Duodenal mucosa (tissue), 2 donors: ENCODE measurements at regions not wholly inside any gene's neighbourhood (a gene's known extent, or its start where the extent isn't known, plus 50 kb on each side); places are given as distances from the start of the nearest gene placed in this dataset.
"Not testable (repeated sequence)": the region's sequence is repeated elsewhere in the genome, so short reads cannot be mapped to it uniquely, and the experiment has no call there.

ENCODE experiments used
- H3K27ac ChIP-seq: one replicate; pipeline ENCODE4 v1.7.0; 2013; ENCODE audit warnings: low read depth, low read length
- H3K27me3 ChIP-seq, 2 donors: one replicate each; pipeline ENCODE4 v1.7.0; 2013; ENCODE audit warnings: low read length in 2 of 2, control low read depth in 1 of 2; ENCODE audit not compliant: insufficient read depth in 2 of 2, control insufficient read depth in 1 of 2
- H3K36me3 ChIP-seq, 2 donors: one replicate each; pipeline ENCODE4 v1.7.0; 2013; ENCODE audit warnings: low read length in 2 of 2, control low read depth in 1 of 2; ENCODE audit not compliant: insufficient read depth in 2 of 2, control insufficient read depth in 1 of 2
- H3K4me1 ChIP-seq, 2 donors: one replicate each; pipeline ENCODE4 v1.7.0; 2013; ENCODE audit warnings: low read length in 2 of 2, control low read depth in 1 of 2; ENCODE audit not compliant: insufficient read depth in 2 of 2, control insufficient read depth in 1 of 2
- H3K4me3 ChIP-seq, 2 donors: one replicate each; pipeline ENCODE4 v1.7.0; 2013; ENCODE audit warnings: low read length in 2 of 2, low read depth in 1 of 2
- H3K9ac ChIP-seq, 2 donors: one replicate each; pipeline ENCODE4 v1.7.0; 2013; ENCODE audit warnings: low read length in 2 of 2, low read depth in 1 of 2
- H3K9me3 ChIP-seq, 2 donors: one replicate each; pipeline ENCODE4 v1.7.0; 2013; ENCODE audit warnings: low read length in 2 of 2, control low read depth in 1 of 2; ENCODE audit not compliant: control insufficient read depth in 1 of 2

- H3K27ac ChIP-seq, H3K4me1 ChIP-seq, H3K9me3 ChIP-seq, H3K4me3 ChIP-seq, H3K36me3 ChIP-seq, H3K27me3 ChIP-seq, H3K9ac ChIP-seq: not testable (repeated sequence)
These were observed 356.1 kb downstream of the ANAPC1 start for GRCh38 chr2:111527707-111528400.

GRCh38 chr2:111529022-111529421, 355.0 kb downstream of the ANAPC1 start:
- not testable (repeated sequence) for H3K9me3 ChIP-seq, H3K27ac ChIP-seq

GRCh38 chr2:111530239-111530965, 353.6 kb downstream of the ANAPC1 start:
- H3K4me1 ChIP-seq, H3K27me3 ChIP-seq, H3K4me3 ChIP-seq, H3K9me3 ChIP-seq, H3K36me3 ChIP-seq, H3K9ac ChIP-seq, H3K27ac ChIP-seq: not testable (repeated sequence)

More at GRCh38 chr2:111529022-111529421, 355.0 kb downstream of the ANAPC1 start:
- not testable (repeated sequence) for H3K4me3 ChIP-seq, H3K4me1 ChIP-seq, H3K9ac ChIP-seq, H3K27me3 ChIP-seq, H3K36me3 ChIP-seq

- not testable (repeated sequence) for H3K27ac ChIP-seq, H3K9ac ChIP-seq, H3K4me3 ChIP-seq, H3K36me3 ChIP-seq, H3K9me3 ChIP-seq, H3K27me3 ChIP-seq
- H3K4me1 ChIP-seq: peaks cover 9 to 11% of the 10 kb centered on the region in 2 donors
These were observed 351.1 kb downstream of the ANAPC1 start for GRCh38 chr2:111532682-111533556.

DNA sequence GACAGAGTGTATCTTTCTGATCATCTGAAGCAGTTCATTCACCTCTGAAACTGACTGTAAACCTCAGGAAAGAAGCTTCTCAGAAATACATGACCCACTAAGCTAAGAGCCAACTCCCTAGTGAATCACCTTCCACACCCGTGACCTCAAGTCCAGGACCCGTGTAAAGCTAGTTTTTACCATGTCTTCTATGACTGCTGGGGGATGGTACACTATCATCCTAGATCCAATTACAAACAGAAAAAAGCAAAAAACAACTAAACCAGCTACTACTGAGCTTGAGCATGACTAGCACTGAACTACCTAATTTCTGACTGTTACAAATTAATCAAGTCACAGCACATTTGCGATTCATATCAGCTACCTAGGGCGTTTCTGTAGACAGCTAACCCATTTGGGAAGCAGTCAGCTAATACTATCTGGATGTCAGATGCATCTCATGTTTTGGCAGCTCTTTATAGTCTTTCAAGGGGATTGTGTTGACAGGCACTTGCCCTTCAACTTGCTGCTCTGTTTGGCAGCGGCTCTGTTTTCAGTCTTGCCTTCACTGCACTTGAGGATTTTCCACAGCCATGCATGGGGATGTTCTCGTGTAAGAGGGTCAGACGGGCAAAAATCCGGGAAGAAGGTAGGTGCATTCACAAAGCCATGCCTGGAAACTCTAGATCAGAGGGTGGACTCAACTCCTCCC, 350.3 kb downstream of the ANAPC1 start:
- H3K4me1 ChIP-seq: peaks cover 9 to 11% of the 10 kb centered on the region in 2 donors
- H3K9me3 ChIP-seq, H3K27ac ChIP-seq, H3K27me3 ChIP-seq, H3K36me3 ChIP-seq, H3K4me3 ChIP-seq, H3K9ac ChIP-seq: not testable (repeated sequence)

DNA sequence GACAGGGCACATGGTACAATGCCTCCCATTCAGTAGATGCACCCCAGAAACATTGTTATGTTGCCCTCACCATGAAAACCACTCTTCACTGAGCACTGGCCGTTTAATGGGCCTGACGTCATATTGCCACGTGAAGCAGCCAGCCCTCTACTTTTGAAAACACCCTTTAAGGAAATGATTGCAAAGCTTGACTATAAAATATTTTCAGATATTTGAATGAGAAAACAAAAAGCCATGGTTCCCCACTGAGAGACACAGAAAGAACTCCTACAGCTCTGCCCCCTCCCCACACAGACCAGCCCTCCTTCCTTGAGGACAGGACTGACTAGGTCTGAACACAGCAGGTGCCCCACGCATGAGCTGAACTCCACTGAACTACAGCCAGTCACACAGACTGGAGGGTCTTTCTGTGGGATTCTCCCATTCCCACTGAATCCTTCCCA, 349.1 kb downstream of the ANAPC1 start:
- Histone ChIP-seq H3K9me3 (no peaks in the 10 kb centered on the region), H3K27ac (no peak overlapping the region), H3K4me1 (peaks cover 9 to 11% of the 10 kb centered on the region in 2 donors), H3K4me3 (peak overlapping the region in 1 of 2 donors; percentile 40), H3K9ac (no peak overlapping the region), H3K27me3 (no peaks in the 10 kb centered on the region), H3K36me3 (no peaks in the 10 kb centered on the region)

DNA sequence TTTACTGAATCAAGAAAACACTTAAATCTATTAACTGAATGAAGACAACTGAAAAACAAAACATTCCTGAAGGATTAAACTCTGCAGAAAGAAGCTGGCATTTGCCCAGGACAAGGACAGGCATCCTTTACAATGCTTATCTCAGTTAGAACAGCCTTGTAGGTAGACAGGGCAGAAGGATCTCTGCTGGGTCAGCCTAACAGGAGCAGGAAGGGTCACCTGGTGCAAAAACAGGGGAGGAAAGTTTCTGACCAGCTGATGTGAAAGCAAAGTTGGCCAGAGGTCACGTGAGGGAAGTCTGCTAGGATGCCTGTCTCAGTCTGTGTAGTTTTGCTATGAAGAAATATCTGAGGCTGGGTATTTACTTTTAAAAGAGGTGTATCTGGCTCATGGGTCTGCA, 348.6 kb downstream of the ANAPC1 start:
- Histone ChIP-seq H3K27ac (no peak overlapping the region), H3K36me3 (no peaks in the 10 kb centered on the region), H3K4me1 (peaks cover 9 to 11% of the 10 kb centered on the region in 2 donors), H3K9me3 (no peaks in the 10 kb centered on the region), H3K4me3 (no peak overlapping the region), H3K27me3 (no peaks in the 10 kb centered on the region), H3K9ac (no peak overlapping the region)

GRCh38 chr2:111537078-111537655, 346.8 kb downstream of the ANAPC1 start:
- H3K36me3 ChIP-seq: no peaks in the 10 kb centered on the region
- H3K9ac ChIP-seq: no peak overlapping the region
- H3K27ac ChIP-seq: no peak overlapping the region
- peaks cover 9 to 11% of the 10 kb centered on the region in 2 donors for H3K4me1 ChIP-seq
- no peaks in the 10 kb centered on the region for H3K27me3 ChIP-seq
- H3K4me3 ChIP-seq: no peak overlapping the region
- no peaks in the 10 kb centered on the region for H3K9me3 ChIP-seq

DNA sequence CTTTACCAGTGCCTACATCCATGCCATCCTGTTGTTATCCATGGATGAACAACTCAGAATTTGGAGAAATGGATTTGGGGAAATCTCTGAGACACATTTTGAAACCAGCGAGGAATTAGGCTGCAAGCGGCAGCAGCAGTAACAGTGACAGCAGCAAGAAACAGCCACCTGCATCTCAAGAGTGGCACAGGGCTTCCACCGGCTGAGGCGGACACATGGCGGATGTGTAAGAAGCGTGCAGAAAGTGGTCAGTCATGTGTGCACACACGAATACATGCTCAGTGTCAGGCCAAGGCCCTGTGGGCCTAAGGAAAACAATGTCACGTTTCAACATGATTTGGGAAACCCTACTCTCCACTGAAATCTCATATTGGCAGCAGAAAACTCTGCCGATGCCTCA, 344.0 kb downstream of the ANAPC1 start:
- H3K36me3 ChIP-seq, H3K27me3 ChIP-seq, H3K4me3 ChIP-seq, H3K9me3 ChIP-seq, H3K4me1 ChIP-seq, H3K27ac ChIP-seq, H3K9ac ChIP-seq: not testable (repeated sequence)
